ENCODE measurements at regions not wholly inside any gene's neighbourhood (a gene's known extent, or its start where the extent isn't known, plus 50 kb on each side); places are given as distances from the start of the nearest gene placed in this dataset.

- POLR2A ChIA-PET = interaction anchor here (0.7 to 1.8 kb wide), 4 partner anchors 12 to 428 kb away, joined by 3 to 6 read pairs (median 3); no protein-coding TSS in a partner anchor
- DNase-seq (ENCODE audit: extremely low read depth in 1 of 4, low spot score in 3 of 4) (peak in 1 of 4 experiments; percentile 20), ATAC-seq (no peak), FAIRE-seq (no peak)
- Histone ChIP-seq H3K27ac (ENCODE audit: extremely low read depth, low read depth, low read length) (no peak overlapping the region), H3K9me1 (ENCODE audit: control insufficient read depth, insufficient read depth, low read length) (no peaks in the 10 kb centered on the region), H3K9ac (ENCODE audit: insufficient read depth in 1 of 2, low read depth in 2 of 2, low read length in 2 of 2) (0 out of 4 replicates have a peak overlapping the region, but pooled peaks of 1 of the 2 experiments have one; percentile 20), H4K20me1 (replicated peaks; ENCODE audit: control insufficient read depth, insufficient read depth, low read length) (no peaks in the 10 kb centered on the region), H3K4me1 (replicated peaks in 1 of 2; ENCODE audit: control insufficient read depth in 2 of 2, insufficient read depth in 2 of 2, low read length in 2 of 2) (peaks cover 24% of the 10 kb centered on the region in 2 experiments), H3K4me3 (no peak overlapping the region), H3K36me3 (ENCODE audit: control insufficient read depth, insufficient read depth, low read length) (no peaks in the 10 kb centered on the region), H3K27me3 (ENCODE audit: control insufficient read depth in 2 of 2, insufficient read depth in 2 of 2, low read length in 2 of 2) (peaks cover 40 to 49% of the 10 kb centered on the region in 2 experiments), H3K79me2 (ENCODE audit: control insufficient read depth, insufficient read depth, low read length) (no peaks in the 10 kb centered on the region), H3K4me2 (ENCODE audit: insufficient read depth, low read length) (no peak overlapping the region), H3K9me3 (replicated peaks; ENCODE audit: control insufficient read depth, insufficient read depth, low read depth, low read length) (no peaks in the 10 kb centered on the region), H2AFZ (ENCODE audit: low read depth, low read length) (no peak overlapping the region)
- WGBS (ENCODE audit: insufficient coverage, low coverage, missing lambda C conversion rate) = 41% methylated on average over 12 of the region's 12 CpGs
- no TSS peak for BruUV-seq (replicated peaks)
- CTCF ChIA-PET (ENCODE audit: low intra/inter-chr PET ratio) = no interaction called here
- in situ Hi-C loops (cut with MboI) = no loop called here
- intact Hi-C loops (cut with micrococcal nuclease) = no loop called here
- 0 out of 2 replicates have a peak, but pooled peaks have one; percentile 4 for TF ChIP-seq ZBTB26 (CRISPR knock-in tag; IDR thresholded peaks at IDR 0.05)
- peak; percentile 75; the same call in 1 of the 2 replicates for TF ChIP-seq HOMEZ (CRISPR knock-in tag; IDR thresholded peaks at IDR 0.05)
- TF ChIP-seq NFE2L1 (tag; IDR thresholded peaks at IDR 0.05; ENCODE audit: borderline replicate concordance, low read depth) = no peak
- no peak for TF ChIP-seq MYC (IDR thresholded peaks at IDR 0.05; ENCODE audit: low read depth, low read length)
- TF ChIP-seq MYC (CRISPR knock-in tag; IDR thresholded peaks at IDR 0.05; ENCODE audit: borderline replicate concordance, low read depth) = 0 out of 2 replicates have a peak, but pooled peaks have one; percentile 19
- peak; percentile 30; the same call in 1 of the 2 replicates for TF ChIP-seq ZBTB1 (CRISPR knock-in tag; IDR thresholded peaks at IDR 0.05; ENCODE audit: borderline replicate concordance, low read depth)
- TF ChIP-seq ATF4 (CRISPR knock-in tag; IDR thresholded peaks at IDR 0.05) = no peak
- TF ChIP-seq CBFB (CRISPR knock-in tag; IDR thresholded peaks at IDR 0.05) = peak; percentile 17; the same call in 1 of the 2 replicates
- no peak for TF ChIP-seq MCM3 (IDR thresholded peaks at IDR 0.05)
- 0 out of 4 replicates have a peak, but pooled peaks of 1 of the 2 experiments have one; percentile 60 for TF ChIP-seq SRF (CRISPR knock-in tag; IDR thresholded peaks at IDR 0.05)
- no peak for TF ChIP-seq HNRNPH1 (optimal IDR thresholded peaks at IDR 0.05; ENCODE audit: low read depth, low read length)
- TF ChIP-seq ZC3H4 (CRISPR knock-in tag; IDR thresholded peaks at IDR 0.05; ENCODE audit: borderline replicate concordance) = no peak
- no peak for TF ChIP-seq HDAC3 (IDR thresholded peaks at IDR 0.05; ENCODE audit: borderline replicate concordance, partially characterized antibody)
- TF ChIP-seq STAT5B (CRISPR knock-in tag; IDR thresholded peaks at IDR 0.05) = no peak
- TF ChIP-seq MEIS2 (IDR thresholded peaks at IDR 0.05; ENCODE audit: partially characterized antibody) = no peak
- TF ChIP-seq DMBX1 (CRISPR knock-in tag; IDR thresholded peaks at IDR 0.05; ENCODE audit: borderline replicate concordance) = no peak
Observed at GRCh38 chr1:234776256-234776875, 166.4 kb upstream of the IRF2BP2 start.

Measured in K562 (cell line).